Fibroblast of lung (primary cell): ENCODE measurements at regions not wholly inside any gene's neighbourhood (a gene's known extent, or its start where the extent isn't known, plus 50 kb on each side); places are given as distances from the start of the nearest gene placed in this dataset.

Experiments used
- DNase-seq, 2 donors: peaks; one replicate each; pipeline versions ENCODE4 v3.0.0 to v3.0.0-alpha.2; 2010; ENCODE audit warnings: low read depth in 2 of 2
- H2AFZ ChIP-seq: 2 replicates; pipeline ENCODE4 v1.5.1; 2012; ENCODE audit warnings: low read length, control low read depth, inconsistent platforms
- H3K27ac ChIP-seq: 2 replicates; pipeline ENCODE4 v1.5.1; 2011; ENCODE audit warnings: low read length, control low read depth; ENCODE audit not compliant: insufficient read depth
- H3K27me3 ChIP-seq: 2 replicates; pipeline ENCODE4 v1.5.1; 2011; ENCODE audit warnings: mild to moderate bottlenecking, low read length; ENCODE audit not compliant: control insufficient read depth, insufficient read depth
- H3K36me3 ChIP-seq: 2 replicates; pipeline ENCODE4 v1.5.1; 2011; ENCODE audit warnings: low read length; ENCODE audit not compliant: control insufficient read depth, insufficient read depth
- H3K4me1 ChIP-seq: 2 replicates; pipeline ENCODE4 v1.5.1; 2011; ENCODE audit warnings: low read length; ENCODE audit not compliant: control insufficient read depth, insufficient read depth; ENCODE audit errors: extremely low read depth
- H3K4me2 ChIP-seq: 2 replicates; pipeline ENCODE4 v1.5.1; 2011; ENCODE audit warnings: low read length, control low read depth; ENCODE audit not compliant: insufficient read depth; ENCODE audit errors: extremely low read depth
- H3K4me3 ChIP-seq, 4 experiments: fragments of 200-600 bp in 1 of 4; sonication (generic) in 1 of 4; replicated peaks in 1 of 4; 2 replicates each; pipeline ENCODE4 v1.5.1; 2011 to 2016; ENCODE audit warnings: low read length in 4 of 4, low read depth in 3 of 4, mild to moderate bottlenecking in 3 of 4, control low read depth in 2 of 4, inconsistent platforms in 1 of 4, mixed read lengths in 1 of 4; ENCODE audit not compliant: insufficient read depth in 1 of 4; ENCODE audit errors: control extremely low read depth in 1 of 4
- H3K79me2 ChIP-seq: 2 replicates; pipeline ENCODE4 v1.5.1; 2012; ENCODE audit warnings: mild to moderate bottlenecking, low read length, inconsistent platforms; ENCODE audit not compliant: control insufficient read depth, insufficient read depth
- H3K9ac ChIP-seq: 2 replicates; pipeline ENCODE4 v1.5.1; 2011; ENCODE audit warnings: mild to moderate bottlenecking, low read length, control low read depth; ENCODE audit not compliant: insufficient read depth
- H3K9me3 ChIP-seq: 2 replicates; pipeline ENCODE4 v1.5.1; 2012; ENCODE audit warnings: low read depth, low read length; ENCODE audit not compliant: control insufficient read depth, insufficient read depth
- H4K20me1 ChIP-seq: 2 replicates; pipeline ENCODE4 v1.5.1; 2011; ENCODE audit warnings: low read length; ENCODE audit not compliant: control insufficient read depth, insufficient read depth; ENCODE audit errors: extremely low read depth
- EZH2 ChIP-seq: IDR thresholded peaks from 2 replicates; pipeline ENCODE4 v1.5.1; 2012; ENCODE audit warnings: low read length, control low read depth, mild to moderate bottlenecking; ENCODE audit errors: missing control alignments
- TF ChIP-seq, protein P1 (sequence below), 2 donors: IDR thresholded peaks in 1 of 2; conservative IDR thresholded peaks in 1 of 2; 1 replicate in 1 of 2; 2 replicates in 1 of 2; pipeline ENCODE4 v1.5.1; 2011 to 2012; ENCODE audit warnings: low read length in 2 of 2, control low read depth in 1 of 2, inconsistent platforms in 1 of 2, low read depth in 1 of 2, mild to moderate bottlenecking in 1 of 2

DNA sequence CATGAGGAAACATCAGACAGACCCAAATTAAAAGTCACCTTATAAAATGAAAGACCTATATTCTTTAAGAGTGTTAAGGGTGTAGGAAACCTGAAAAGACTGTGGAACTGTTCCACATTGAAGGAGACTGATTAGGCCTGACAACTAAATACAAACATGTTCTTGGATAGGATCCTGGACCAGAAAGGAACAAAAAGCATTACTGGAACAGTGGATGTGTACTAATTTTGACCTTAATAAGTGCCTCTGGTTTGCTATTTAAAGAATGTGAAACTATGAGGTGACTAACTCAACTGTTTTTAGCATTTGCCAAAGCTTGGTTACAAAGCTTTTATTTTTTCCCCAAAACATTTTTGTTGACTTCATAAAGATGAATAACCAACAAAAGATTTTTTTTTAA, 340.6 kb downstream of the CAAP1 start:
- no peak for DNase-seq
- H3K4me1 ChIP-seq, result no peaks in the 10 kb centered on the region

DNA sequence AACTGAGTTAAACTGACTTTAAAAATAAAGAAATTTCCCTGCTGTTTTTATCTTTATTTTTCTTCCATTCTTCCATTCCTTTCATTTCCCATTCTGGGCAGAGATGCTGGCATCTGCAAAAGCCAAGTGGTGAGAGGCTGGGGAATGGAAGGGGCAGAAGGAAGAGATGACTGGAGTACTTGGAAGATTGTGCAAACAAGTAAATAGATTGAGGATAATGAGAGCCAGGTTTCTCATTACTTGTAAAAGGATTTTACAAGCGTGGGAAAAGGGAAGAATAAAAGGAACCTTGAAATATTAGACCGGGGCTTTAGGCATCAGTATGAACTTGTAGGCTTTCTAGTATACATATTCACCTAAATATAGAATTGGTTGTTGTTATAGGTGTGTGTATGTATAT, 341.2 kb downstream of the CAAP1 start:
- no peak overlapping the region for H3K4me2 ChIP-seq
- no peaks in the 10 kb centered on the region for H3K4me1 ChIP-seq
- no peak overlapping the region for H2AFZ ChIP-seq
- no peak overlapping the region for H3K27ac ChIP-seq
- H3K27me3 ChIP-seq, result no peaks in the 10 kb centered on the region
- no peaks in the 10 kb centered on the region for H3K79me2 ChIP-seq
- no peaks in the 10 kb centered on the region for H4K20me1 ChIP-seq
- H3K36me3 ChIP-seq, result no peaks in the 10 kb centered on the region
- no peak overlapping the region for H3K4me3 ChIP-seq
- TF ChIP-seq EZH2, result no peak
- TF ChIP-seq, protein P1, sequence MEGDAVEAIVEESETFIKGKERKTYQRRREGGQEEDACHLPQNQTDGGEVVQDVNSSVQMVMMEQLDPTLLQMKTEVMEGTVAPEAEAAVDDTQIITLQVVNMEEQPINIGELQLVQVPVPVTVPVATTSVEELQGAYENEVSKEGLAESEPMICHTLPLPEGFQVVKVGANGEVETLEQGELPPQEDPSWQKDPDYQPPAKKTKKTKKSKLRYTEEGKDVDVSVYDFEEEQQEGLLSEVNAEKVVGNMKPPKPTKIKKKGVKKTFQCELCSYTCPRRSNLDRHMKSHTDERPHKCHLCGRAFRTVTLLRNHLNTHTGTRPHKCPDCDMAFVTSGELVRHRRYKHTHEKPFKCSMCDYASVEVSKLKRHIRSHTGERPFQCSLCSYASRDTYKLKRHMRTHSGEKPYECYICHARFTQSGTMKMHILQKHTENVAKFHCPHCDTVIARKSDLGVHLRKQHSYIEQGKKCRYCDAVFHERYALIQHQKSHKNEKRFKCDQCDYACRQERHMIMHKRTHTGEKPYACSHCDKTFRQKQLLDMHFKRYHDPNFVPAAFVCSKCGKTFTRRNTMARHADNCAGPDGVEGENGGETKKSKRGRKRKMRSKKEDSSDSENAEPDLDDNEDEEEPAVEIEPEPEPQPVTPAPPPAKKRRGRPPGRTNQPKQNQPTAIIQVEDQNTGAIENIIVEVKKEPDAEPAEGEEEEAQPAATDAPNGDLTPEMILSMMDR (conservative IDR thresholded peaks at IDR 0.05 in 1 of 2, IDR thresholded peaks at IDR 0.05 in 1 of 2; ENCODE audit: low read depth in 1 of 2, low read length in 2 of 2), result no peak
- no peak for DNase-seq
- no peaks in the 10 kb centered on the region for H3K9me3 ChIP-seq
- no peak overlapping the region for H3K9ac ChIP-seq

More for the DNA sequence above, 340.6 kb downstream of the CAAP1 start:
- H3K27ac ChIP-seq, result no peak overlapping the region
- no peaks in the 10 kb centered on the region for H3K9me3 ChIP-seq
- no peaks in the 10 kb centered on the region for H3K36me3 ChIP-seq
- no peaks in the 10 kb centered on the region for H3K79me2 ChIP-seq
- TF ChIP-seq EZH2, result no peak
- TF ChIP-seq, protein P1 (conservative IDR thresholded peaks at IDR 0.05 in 1 of 2, IDR thresholded peaks at IDR 0.05 in 1 of 2; ENCODE audit: low read depth in 1 of 2, low read length in 2 of 2), result no peak
- no peaks in the 10 kb centered on the region for H3K27me3 ChIP-seq
- H3K4me2 ChIP-seq, result no peak overlapping the region
- H4K20me1 ChIP-seq, result no peaks in the 10 kb centered on the region
- H3K4me3 ChIP-seq, result no peak overlapping the region
- H3K9ac ChIP-seq, result no peak overlapping the region
- no peak overlapping the region for H2AFZ ChIP-seq

DNA sequence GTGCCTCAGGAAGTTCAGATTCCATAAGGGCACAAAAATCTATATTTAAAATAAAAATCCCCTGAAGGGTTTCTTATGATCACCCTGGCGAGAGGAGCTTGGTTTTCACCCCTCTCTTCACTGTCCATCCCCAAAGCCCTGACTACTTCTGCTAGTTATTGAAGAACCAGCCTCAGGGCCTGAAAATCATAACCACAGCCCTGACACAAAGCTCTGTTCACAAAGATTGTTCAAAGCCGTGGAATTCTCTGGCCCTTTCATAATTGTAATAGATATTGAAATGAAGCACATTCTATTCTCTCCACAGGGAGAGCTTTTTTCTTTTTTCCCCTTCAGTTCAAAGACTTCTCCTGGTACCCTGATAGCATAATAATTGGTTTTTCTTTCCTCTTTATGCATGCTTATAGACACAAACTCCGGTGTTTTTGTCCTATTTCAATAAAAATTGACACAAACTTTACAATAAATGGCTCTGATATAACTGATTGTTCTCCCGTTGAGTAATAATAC, 343.8 kb downstream of the CAAP1 start:
- H3K9me3 ChIP-seq, result no peaks in the 10 kb centered on the region
- no peaks in the 10 kb centered on the region for H3K27me3 ChIP-seq

More for the DNA sequence above, 343.8 kb downstream of the CAAP1 start:
- Histone ChIP-seq H3K27ac (no peak overlapping the region), H2AFZ (no peak overlapping the region), H3K4me2 (no peak overlapping the region), H4K20me1 (no peaks in the 10 kb centered on the region), H3K4me1 (no peaks in the 10 kb centered on the region), H3K9ac (no peak overlapping the region), H3K36me3 (no peaks in the 10 kb centered on the region), H3K79me2 (no peaks in the 10 kb centered on the region), H3K4me3 (no peak overlapping the region)
- no peak for TF ChIP-seq EZH2
- TF ChIP-seq, protein P1 (conservative IDR thresholded peaks at IDR 0.05 in 1 of 2, IDR thresholded peaks at IDR 0.05 in 1 of 2; ENCODE audit: low read depth in 1 of 2, low read length in 2 of 2), result no peak
- no peak for DNase-seq
